GM18519 (cell line): ENCODE measurements at regions not wholly inside any gene's neighbourhood (a gene's known extent, or its start where the extent isn't known, plus 50 kb on each side); places are given as distances from the start of the nearest gene placed in this dataset.

Experiments
- ATAC-seq: cut with Tn5 transposase; IDR thresholded peaks from one replicate; pipeline ENCODE4 v1.9.1; 2021; ENCODE audit warnings: mild to moderate bottlenecking, moderate library complexity; ENCODE audit not compliant: unreplicated experiment, low FRiP score

DNA sequence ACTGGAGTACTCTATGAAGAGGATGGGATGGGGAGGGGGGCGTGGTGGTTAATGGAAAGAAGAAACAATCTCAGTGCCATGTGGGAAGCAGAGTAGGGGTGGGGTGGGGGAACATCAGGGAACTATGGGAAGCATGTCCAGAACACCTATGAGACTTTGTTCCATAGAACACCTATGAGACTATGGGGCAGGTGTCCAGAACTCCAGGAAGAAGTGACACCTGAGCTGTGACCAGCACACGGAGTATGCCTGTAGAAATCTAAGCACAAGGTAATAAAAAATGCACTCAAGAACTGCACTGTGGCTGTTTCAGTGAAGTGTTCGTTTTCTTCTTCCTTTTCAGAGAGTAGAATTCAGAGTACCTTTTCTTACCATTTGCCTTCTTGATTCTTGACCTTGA lies 704.8 kb upstream of the TENM3 start:
- no peak for ATAC-seq

GRCh38 chr4:181541396-181541795 lies 701.8 kb upstream of the TENM3 start:
- no peak for ATAC-seq

GRCh38 chr4:181548873-181549575 lies 694.2 kb upstream of the TENM3 start:
- no peak for ATAC-seq

DNA sequence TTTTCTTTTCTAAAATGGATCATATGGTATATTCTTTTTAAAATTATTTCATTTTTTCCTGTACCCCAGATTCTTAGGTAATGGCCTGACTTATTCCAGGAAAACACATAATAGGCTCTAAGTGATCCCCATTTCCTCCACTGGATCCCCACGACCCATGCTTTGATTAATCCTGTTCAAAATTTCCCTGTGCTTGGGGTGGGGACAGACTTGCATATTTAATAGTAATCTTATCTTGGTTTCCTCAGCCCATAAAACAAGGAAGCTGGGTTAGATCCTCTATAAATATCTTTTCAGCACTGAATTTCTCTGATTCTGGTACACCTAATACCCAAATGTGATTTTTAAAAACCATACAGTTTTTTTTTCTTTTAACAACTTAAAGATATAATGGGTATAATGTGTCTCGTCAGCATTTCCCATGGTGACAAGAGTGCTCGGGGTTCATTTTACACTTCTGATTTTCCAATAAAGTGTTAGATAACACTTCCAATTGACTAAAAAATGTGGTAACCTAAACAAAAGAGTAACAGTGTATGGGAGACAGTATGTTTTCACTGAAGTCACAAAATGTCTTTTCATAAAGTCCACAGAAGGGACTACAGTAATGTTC lies 693.5 kb upstream of the TENM3 start:
- ATAC-seq, result no peak

DNA sequence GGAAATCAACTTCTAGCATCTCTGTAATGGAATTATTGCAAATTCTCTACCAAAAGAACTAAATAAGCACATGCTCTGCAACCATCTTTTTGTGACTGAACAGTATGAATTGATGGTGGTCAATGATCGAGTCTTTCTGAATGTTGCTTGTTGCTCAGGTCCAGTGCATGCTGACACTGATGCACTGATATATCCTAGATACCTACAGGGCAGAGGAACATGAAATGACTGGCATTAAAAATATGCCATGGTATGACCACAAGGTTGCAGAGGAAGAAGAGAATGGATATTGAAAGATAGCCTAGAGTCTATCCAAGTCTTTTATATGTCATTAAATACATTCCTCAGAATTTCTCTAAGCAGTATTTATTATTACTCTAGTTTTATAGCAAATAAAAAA lies 692.8 kb upstream of the TENM3 start:
- no peak for ATAC-seq

DNA sequence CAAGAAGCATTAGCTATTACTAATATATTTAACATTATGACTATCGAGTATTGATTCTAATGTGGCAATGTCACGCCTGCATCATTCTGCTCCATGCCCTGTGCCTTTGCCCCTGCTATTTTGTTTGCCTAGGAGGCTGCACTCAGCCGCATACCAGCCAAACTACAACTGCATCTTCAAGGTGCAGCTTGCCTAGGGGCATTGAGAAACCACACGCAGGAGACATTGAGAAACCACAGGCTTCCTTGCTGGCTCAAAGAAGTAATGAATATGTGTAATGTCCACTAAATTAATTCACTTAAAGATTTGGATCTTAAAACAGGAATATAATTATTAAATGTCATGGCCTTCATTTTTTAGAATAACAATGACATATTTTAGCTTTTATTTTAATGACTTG lies 683.6 kb upstream of the TENM3 start:
- ATAC-seq, result no peak

DNA sequence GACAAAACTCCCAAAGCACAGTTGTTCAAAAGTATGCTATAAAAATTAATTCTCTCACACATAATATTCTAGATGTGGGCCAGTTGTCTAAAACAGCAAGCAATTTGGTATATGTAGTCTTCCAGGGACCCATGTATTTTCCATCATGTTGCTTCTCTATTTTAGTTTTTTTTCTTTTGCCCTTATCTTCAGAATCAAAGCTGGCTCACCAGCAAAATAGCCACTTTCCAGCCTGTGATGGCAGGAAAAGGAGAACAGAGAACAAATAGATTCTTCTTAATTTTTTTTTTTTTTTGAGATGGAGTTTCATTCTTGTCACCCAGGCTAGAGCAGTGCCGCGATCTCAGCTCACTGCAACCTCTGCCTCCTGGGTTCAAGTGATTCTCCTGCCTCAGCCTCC lies 680.8 kb upstream of the TENM3 start:
- ATAC-seq, result no peak

GRCh38 chr4:181564625-181565024 lies 678.6 kb upstream of the TENM3 start:
- no peak for ATAC-seq

GRCh38 chr4:181566490-181566889 lies 676.7 kb upstream of the TENM3 start:
- ATAC-seq, result no peak

GRCh38 chr4:181569553-181569952 lies 673.6 kb upstream of the TENM3 start:
- peak; percentile 77 for ATAC-seq

- ATAC-seq, result no peak
Observed at GRCh38 chr4:181578911-181579310, 664.3 kb upstream of the TENM3 start.

DNA sequence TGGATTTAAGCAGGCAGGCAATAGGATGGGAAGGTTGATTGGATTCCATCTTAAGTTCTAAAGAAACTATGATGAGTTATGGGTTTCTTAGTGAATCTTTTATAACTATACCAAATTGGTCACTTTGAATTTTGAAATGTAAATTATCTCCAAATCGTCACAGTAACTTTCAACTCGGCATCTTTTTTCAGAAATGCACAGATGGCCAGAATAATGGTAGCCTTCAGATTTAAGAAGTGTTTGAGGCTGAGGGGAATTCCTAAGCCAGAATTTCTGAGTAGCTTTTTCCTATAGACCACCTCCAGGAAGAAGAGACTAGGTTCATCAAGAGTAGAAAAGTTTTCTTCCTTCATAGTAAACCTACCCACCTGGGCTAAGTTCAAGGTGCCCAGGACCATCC lies 663.7 kb upstream of the TENM3 start:
- ATAC-seq, result no peak

DNA sequence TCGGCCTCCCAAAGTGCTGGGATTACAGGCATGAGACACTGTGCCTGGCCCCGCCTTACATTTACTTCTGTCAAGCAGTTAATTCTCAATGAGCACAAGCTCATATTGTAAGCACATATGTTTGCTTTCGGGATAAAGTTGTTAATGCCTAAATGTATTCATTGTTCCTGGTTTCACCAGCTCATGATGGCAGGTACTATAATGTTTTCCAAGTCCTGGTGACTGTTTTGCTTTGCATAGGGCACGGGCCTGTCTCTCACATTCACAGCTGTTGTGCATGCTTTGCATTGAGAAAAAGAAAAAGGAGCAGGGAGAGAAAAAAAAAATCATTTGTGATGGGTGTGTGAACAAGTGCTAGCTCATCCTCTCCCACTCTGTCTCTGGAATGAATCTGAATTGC lies 661.2 kb upstream of the TENM3 start:
- ATAC-seq, result no peak

- no peak for ATAC-seq
Observed at GRCh38 chr4:181582595-181582994, 660.6 kb upstream of the TENM3 start.

DNA sequence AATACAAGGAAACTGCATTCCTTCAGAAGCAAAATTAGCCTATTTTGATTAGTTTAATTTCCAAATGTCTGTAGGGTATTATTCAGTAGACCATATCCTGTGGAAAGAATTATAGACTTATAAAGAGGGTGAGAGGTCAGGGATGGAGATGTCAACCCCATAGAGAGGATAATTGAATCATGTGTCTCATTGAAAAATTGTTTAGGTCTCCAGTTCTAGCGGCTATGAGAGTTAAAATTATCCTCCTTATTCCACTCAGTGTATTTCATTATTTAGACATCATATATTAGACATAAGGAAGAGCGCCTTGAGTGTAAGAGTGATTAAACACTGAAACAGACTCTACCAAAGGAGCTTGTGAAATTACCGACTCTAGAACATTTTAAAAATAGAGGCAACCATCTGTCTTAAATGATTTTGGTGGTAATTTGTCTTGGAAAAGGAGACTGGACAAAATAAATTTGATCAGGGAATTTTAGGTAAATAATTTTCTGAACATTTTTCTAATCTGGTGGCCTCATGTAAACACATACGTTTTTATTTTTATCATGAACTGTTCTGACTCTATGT lies 654.4 kb upstream of the TENM3 start:
- no peak for ATAC-seq

GRCh38 chr4:181592221-181592745 lies 650.9 kb upstream of the TENM3 start:
- no peak for ATAC-seq

- ATAC-seq, result no peak
Observed at GRCh38 chr4:181593703-181594102, 649.5 kb upstream of the TENM3 start.

GRCh38 chr4:181594188-181594587 lies 649.0 kb upstream of the TENM3 start:
- ATAC-seq, result no peak

- ATAC-seq, result no peak
Observed at GRCh38 chr4:181595716-181596115, 647.5 kb upstream of the TENM3 start.

DNA sequence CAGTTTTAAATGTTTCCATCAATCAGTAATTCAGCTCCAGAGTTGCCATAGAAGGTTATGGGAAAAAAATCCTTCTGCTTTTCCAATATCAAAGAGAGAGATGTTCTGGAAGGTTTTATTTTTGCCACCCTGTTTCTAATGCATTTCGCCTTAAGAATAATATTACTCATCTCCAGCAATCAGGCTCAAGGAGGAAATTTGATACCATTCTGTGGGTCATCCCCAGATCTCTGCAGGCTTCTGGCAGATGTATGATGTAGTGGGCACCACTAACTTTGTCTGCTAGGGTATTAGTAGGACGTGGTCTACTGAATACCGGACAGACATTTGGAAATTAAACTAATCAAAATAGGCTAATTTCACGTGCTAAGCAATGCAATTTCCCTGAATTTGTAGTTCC lies 645.4 kb upstream of the TENM3 start:
- no peak for ATAC-seq

DNA sequence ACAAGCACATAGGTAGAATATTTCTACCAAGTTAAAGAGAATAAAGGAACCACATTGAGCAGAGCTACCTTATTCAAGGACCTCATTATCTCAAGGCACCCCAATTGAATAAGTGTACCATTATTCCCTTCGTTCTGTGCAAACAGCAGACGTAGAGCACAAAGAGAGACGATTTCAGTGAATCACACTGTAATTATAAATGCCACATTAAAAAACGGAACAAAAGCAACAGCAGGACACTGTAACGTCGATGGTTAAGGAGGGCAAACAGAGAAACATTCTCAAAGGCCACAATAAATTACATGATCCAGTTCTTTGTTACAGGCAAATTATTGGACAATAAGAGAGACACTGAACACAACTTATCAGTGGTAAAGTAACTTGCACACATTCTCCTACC lies 644.1 kb upstream of the TENM3 start:
- no peak for ATAC-seq

DNA sequence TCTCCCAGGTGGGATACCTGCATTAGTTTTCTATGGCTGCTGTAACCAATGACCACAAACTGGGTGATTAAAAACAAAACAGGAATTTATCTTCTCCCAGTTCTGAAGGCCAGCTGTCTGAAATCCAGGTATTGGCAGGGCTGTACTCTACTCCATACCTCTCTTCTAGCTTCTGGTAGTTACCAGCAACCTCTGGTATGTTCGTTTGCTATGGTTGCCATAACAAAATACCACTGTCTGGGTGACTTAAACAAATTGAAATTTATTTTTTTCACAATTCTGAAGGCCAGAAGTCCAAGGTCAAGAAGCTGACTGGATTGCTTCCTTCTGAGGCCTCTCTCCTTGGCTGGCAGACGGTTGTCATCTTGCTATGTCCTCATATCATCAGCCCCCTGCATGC lies 642.1 kb upstream of the TENM3 start:
- ATAC-seq, result no peak
